Liver (tissue), 3 donors: ENCODE measurements at regions not wholly inside any gene's neighbourhood (a gene's known extent, or its start where the extent isn't known, plus 50 kb on each side); places are given as distances from the start of the nearest gene placed in this dataset.

Source experiments
- ATF3 ChIP-seq: IDR thresholded peaks from 2 replicates; pipeline ENCODE4 v1.6.1; 2016; ENCODE audit warnings: antibody characterized with exemption
- CTCF ChIP-seq: fragments of 150-350 bp; IDR thresholded peaks from 2 replicates; pipeline ENCODE4 v1.5.1; 2017; ENCODE audit warnings: improper control_type of control experiment, low read depth, low read length; ENCODE audit not compliant: missing input control
- EGR1 ChIP-seq, 2 donors: IDR thresholded peaks; 2 replicates each; pipeline ENCODE4 v1.6.1; 2016 to 2018; ENCODE audit warnings: antibody characterized with exemption in 2 of 2, low read depth in 2 of 2
- FOXA1 ChIP-seq: IDR thresholded peaks from 2 replicates; pipeline ENCODE4 v1.6.1; 2016; ENCODE audit warnings: antibody characterized with exemption
- GABPA ChIP-seq, 2 donors: IDR thresholded peaks in 1 of 2; conservative IDR thresholded peaks in 1 of 2; 2 replicates each; pipeline ENCODE4 v1.6.1; 2016; ENCODE audit warnings: antibody characterized with exemption in 2 of 2, mild to moderate bottlenecking in 1 of 2, moderate library complexity in 1 of 2
- MAX ChIP-seq: IDR thresholded peaks from 2 replicates; pipeline ENCODE4 v1.6.1; 2016; ENCODE audit warnings: antibody characterized with exemption
- RAD21 ChIP-seq, 2 donors: IDR thresholded peaks; 2 replicates each; pipeline ENCODE4 v1.6.1; 2016; ENCODE audit warnings: antibody characterized with exemption in 2 of 2, mild to moderate bottlenecking in 2 of 2
- REST ChIP-seq: IDR thresholded peaks from 2 replicates; pipeline ENCODE4 v1.6.1; 2016; ENCODE audit warnings: antibody characterized with exemption, mild to moderate bottlenecking
- RXRA ChIP-seq, 2 donors: IDR thresholded peaks; 2 replicates each; pipeline ENCODE4 v1.6.1; 2017 to 2018; ENCODE audit warnings: antibody characterized with exemption in 2 of 2, mild to moderate bottlenecking in 1 of 2
- SP1 ChIP-seq: IDR thresholded peaks from 2 replicates; pipeline ENCODE4 v1.6.1; 2018; ENCODE audit warnings: antibody characterized with exemption, mild to moderate bottlenecking
- TAF1 ChIP-seq: conservative IDR thresholded peaks from 2 replicates; pipeline ENCODE4 v1.6.1; 2016; ENCODE audit warnings: antibody characterized with exemption, mild to moderate bottlenecking
- YY1 ChIP-seq: IDR thresholded peaks from 2 replicates; pipeline ENCODE4 v1.6.1; 2016; ENCODE audit warnings: antibody characterized with exemption, mild to moderate bottlenecking
- donor health status: healthy.
- donor health status: healthy.

GRCh38 chr11:42249401-42249800 lies 789.9 kb upstream of the LRRC4C start:
- no peak for TF ChIP-seq RAD21 (IDR thresholded peaks at IDR 0.05)
- TF ChIP-seq CTCF: no peak
- no peak for TF ChIP-seq REST
- TF ChIP-seq EGR1 (IDR thresholded peaks at IDR 0.05; ENCODE audit: low read depth in 2 of 2): no peak
- no peak for TF ChIP-seq RXRA (IDR thresholded peaks at IDR 0.05)
- no peak for TF ChIP-seq FOXA1
- no peak for TF ChIP-seq YY1
- TF ChIP-seq ATF3: no peak
- no peak for TF ChIP-seq MAX
- no peak for TF ChIP-seq GABPA (IDR thresholded peaks at IDR 0.05 in 1 of 2, conservative IDR thresholded peaks at IDR 0.05 in 1 of 2)
- no peak for TF ChIP-seq TAF1
- no peak for TF ChIP-seq SP1
